K562 (cell line): ENCODE measurements at regions not wholly inside any gene's neighbourhood (a gene's known extent, or its start where the extent isn't known, plus 50 kb on each side); places are given as distances from the start of the nearest gene placed in this dataset.

ENCODE experiments used
- ATAC-seq: fragments of 200-7000 bp; cut with Tn5 transposase; 3 replicates; pipeline ENCODE4 v1.9.1; 2020; ENCODE audit warnings: moderate library complexity
- BruUV-seq: library from RNA; stranded (reverse); fragments of 400-500 nt; replicated peaks from 2 replicates; lab custom pipeline; 2021; lab: Mats Ljungman, UMichigan
- CTCF ChIA-PET: fragments of 300-600 bp; formaldehyde crosslinking; extraction: SDS; loops from one replicate; lab custom pipeline; 2021; ENCODE audit warnings: low intra/inter-chr PET ratio; lab: Yijun Ruan, JAX
- POLR2A ChIA-PET: fragments of 300-600, 350-650 bp; sonication (Branson Sonifier 250); formaldehyde crosslinking; extraction: SDS; loops from one replicate; lab custom pipeline; 2021; ENCODE audit warnings: antibody characterized with exemption, inconsistent platforms; lab: Yijun Ruan, JAX
- DNase-seq, 4 experiments: peaks; one replicate each; pipeline versions ENCODE4 v3.0.0 to v3.0.0-alpha.2; 2011 to 2018; ENCODE audit warnings: low spot score in 3 of 4, mixed read lengths in 3 of 4; ENCODE audit errors: extremely low read depth in 1 of 4
- FAIRE-seq: peaks from 2 replicates; lab custom pipeline; 2011; peaks lifted over from hg19 to GRCh38; lab: Jason Lieb, UNC
- H2AFZ ChIP-seq: 2 replicates; pipeline ENCODE4 v1.6.0; 2011; ENCODE audit warnings: low read depth, low read length, control low read depth, inconsistent platforms
- H3K27ac ChIP-seq: fragments of 200-600 bp; 3 replicates; pipeline ENCODE4 v1.8.0; 2011; ENCODE audit warnings: low read depth, mild to moderate bottlenecking, control low read depth, inconsistent platforms, low read length, moderate library complexity, mixed read lengths; ENCODE audit errors: extremely low read depth
- H3K27me3 ChIP-seq, 2 experiments: fragments of 300-600 bp in 1 of 2; 2 replicates in 1 of 2; 3 replicates in 1 of 2; pipeline versions ENCODE4 v1.6.0 to v1.8.0; 2011; ENCODE audit warnings: inconsistent platforms in 2 of 2, low read length in 2 of 2, mild to moderate bottlenecking in 1 of 2, mixed read lengths in 1 of 2, moderate library complexity in 1 of 2; ENCODE audit not compliant: control insufficient read depth in 2 of 2, insufficient read depth in 2 of 2
- H3K36me3 ChIP-seq: fragments of 300-600 bp; 3 replicates; pipeline ENCODE4 v1.8.0; 2011; ENCODE audit warnings: mild to moderate bottlenecking, low read length, inconsistent platforms; ENCODE audit not compliant: control insufficient read depth, insufficient read depth
- H3K4me1 ChIP-seq, 2 experiments: fragments of 200-600 bp in 1 of 2; replicated peaks in 1 of 2; 2 replicates in 1 of 2; 3 replicates in 1 of 2; pipeline versions ENCODE4 v1.5.1 to v1.8.0; 2011; ENCODE audit warnings: inconsistent platforms in 2 of 2, low read length in 2 of 2, mild to moderate bottlenecking in 1 of 2, mixed read lengths in 1 of 2, moderate library complexity in 1 of 2; ENCODE audit not compliant: control insufficient read depth in 2 of 2, insufficient read depth in 2 of 2
- H3K4me2 ChIP-seq: 2 replicates; pipeline ENCODE4 v1.6.1; 2011; ENCODE audit warnings: low read length, control low read depth, inconsistent platforms, mixed read lengths; ENCODE audit not compliant: insufficient read depth
- H3K4me3 ChIP-seq: fragments of 200-600 bp; sonication (generic), shearing (Covaris generic); 2 replicates; pipeline ENCODE4 v1.5.1; 2016; ENCODE audit warnings: control low read depth, inconsistent platforms
- H3K79me2 ChIP-seq: fragments of 200-600 bp; 3 replicates; pipeline ENCODE4 v1.8.0; 2011; ENCODE audit warnings: low read length, inconsistent platforms; ENCODE audit not compliant: control insufficient read depth, insufficient read depth
- H3K9ac ChIP-seq, 2 experiments: 2 replicates each; pipeline versions ENCODE4 v1.6.0 to v1.6.1; 2011; ENCODE audit warnings: low read depth in 2 of 2, low read length in 2 of 2, control low read depth in 1 of 2, inconsistent platforms in 1 of 2, mild to moderate bottlenecking in 1 of 2, mixed read lengths in 1 of 2; ENCODE audit not compliant: insufficient read depth in 1 of 2
- H3K9me1 ChIP-seq: one replicate; pipeline ENCODE4 v1.6.0; 2011; ENCODE audit warnings: inconsistent platforms, mild to moderate bottlenecking, low read length, moderate library complexity; ENCODE audit not compliant: control insufficient read depth, insufficient read depth
- H3K9me3 ChIP-seq: replicated peaks from 2 replicates; pipeline ENCODE4 v1.5.1; 2011; ENCODE audit warnings: low read depth, low read length, inconsistent platforms; ENCODE audit not compliant: control insufficient read depth, insufficient read depth
- H4K20me1 ChIP-seq: replicated peaks from 2 replicates; pipeline ENCODE4 v1.6.1; 2011; ENCODE audit warnings: low read length, inconsistent platforms, mixed read lengths; ENCODE audit not compliant: control insufficient read depth, insufficient read depth
- ASH1L ChIP-seq: fragments of 450-650 bp; IDR thresholded peaks from 2 replicates; pipeline ENCODE4 v1.6.1; 2018; ENCODE audit warnings: borderline replicate concordance, mild to moderate bottlenecking, low read depth; ENCODE audit not compliant: partially characterized antibody
- CBFA2T2 ChIP-seq: fragments of 450-650 bp; conservative IDR thresholded peaks from 2 replicates; pipeline ENCODE4 v1.6.1; 2017; ENCODE audit warnings: mild to moderate bottlenecking
- FOXP1 ChIP-seq: sonication (generic); formaldehyde crosslinking; IDR thresholded peaks from 2 replicates; pipeline ENCODE4 v1.8.0; 2022; ENCODE audit warnings: mild to moderate bottlenecking, missing genetic modification reagents
- KDM4B ChIP-seq, 2 experiments: fragments of 450-650 bp in 1 of 2; sonication (generic) in 1 of 2; IDR thresholded peaks; 2 replicates each; pipeline ENCODE4 v1.6.1; 2016 to 2017; ENCODE audit warnings: borderline replicate concordance in 2 of 2, antibody characterized with exemption in 1 of 2, low read depth in 1 of 2, mild to moderate bottlenecking in 1 of 2
- LARP7 ChIP-seq: fragments of 450-650 bp; IDR thresholded peaks from 2 replicates; pipeline ENCODE4 v1.6.1; 2016
- MAFK ChIP-seq: IDR thresholded peaks from 2 replicates; pipeline ENCODE4 v1.6.1; 2011; ENCODE audit warnings: low read length, improper control_type of control experiment
- MBD2 ChIP-seq: sonication (generic); IDR thresholded peaks from 2 replicates; pipeline ENCODE4 v1.6.1; 2016; ENCODE audit warnings: low read depth, borderline replicate concordance
- MITF ChIP-seq: IDR thresholded peaks from 2 replicates; pipeline ENCODE4 v1.6.1; 2014; ENCODE audit warnings: antibody characterized with exemption
- MNT ChIP-seq, 2 experiments: fragments of 450-650 bp; conservative IDR thresholded peaks; 2 replicates each; pipeline ENCODE4 v1.6.1; 2017; ENCODE audit warnings: mild to moderate bottlenecking in 2 of 2, moderate library complexity in 2 of 2
- NFIC ChIP-seq: fragments of 450-650 bp; IDR thresholded peaks from 2 replicates; pipeline ENCODE4 v1.6.1; 2017; ENCODE audit warnings: mild to moderate bottlenecking, inconsistent platforms
- NONO ChIP-seq, 2 experiments: fragments of 200-400 bp in 1 of 2; fragments of 450-650 bp in 1 of 2; formaldehyde crosslinking in 1 of 2; IDR thresholded peaks; 2 replicates each; pipeline ENCODE4 v1.6.1; 2017; ENCODE audit warnings: low read depth in 2 of 2, mild to moderate bottlenecking in 2 of 2, moderate library complexity in 2 of 2, low read length in 1 of 2
- PHF8 ChIP-seq: fragments of 200-600 bp; sonication (generic); IDR thresholded peaks from 2 replicates; pipeline ENCODE4 v1.6.1; 2012; ENCODE audit warnings: mixed run types, mild to moderate bottlenecking, inconsistent platforms, low read length, moderate library complexity, borderline replicate concordance
- PHTF2 ChIP-seq: fragments of 250-450 bp; sonication (Bioruptor Pico); IDR thresholded peaks from 2 replicates; pipeline ENCODE4 v1.5.0; 2021; ENCODE audit warnings: mild to moderate bottlenecking
- PPARD ChIP-seq: fragments of 250-450 bp; sonication (Bioruptor Pico); IDR thresholded peaks from 2 replicates; pipeline ENCODE4 v1.8.0; 2022; ENCODE audit warnings: inconsistent platforms, mild to moderate bottlenecking, moderate library complexity
- SPI1 ChIP-seq: IDR thresholded peaks from 2 replicates; pipeline ENCODE4 v1.6.1; 2011; ENCODE audit warnings: low read depth, low read length, control low read depth, borderline replicate concordance
- ZNF121 ChIP-seq: sonication (generic); formaldehyde crosslinking; conservative IDR thresholded peaks from 2 replicates; pipeline ENCODE4 v1.8.0; 2022; ENCODE audit warnings: missing genetic modification reagents
- ZNF232 ChIP-seq: sonication (generic); formaldehyde crosslinking; IDR thresholded peaks from 2 replicates; pipeline ENCODE4 v1.8.0; 2022; ENCODE audit warnings: mild to moderate bottlenecking, missing genetic modification reagents
- ZNF444 ChIP-seq: fragments of 250-450 bp; sonication (Bioruptor Pico); IDR thresholded peaks from 2 replicates; pipeline ENCODE4 v1.4.0; 2020; ENCODE audit warnings: mild to moderate bottlenecking, moderate library complexity
- WGBS: fragments of 100-300 bp; shearing (Covaris generic); methylation state at CpG from one replicate; pipeline ENCODE4 v1.1.6; 2016; ENCODE audit warnings: low coverage, mixed read lengths; ENCODE audit not compliant: insufficient coverage; ENCODE audit errors: missing lambda C conversion rate; 5-methylcytosine and 5-hydroxymethylcytosine counted together
- in situ Hi-C: fragments of 300-500 bp; cut with MboI; formaldehyde crosslinking; loops from 4 replicates; pipeline ENCODE4 v1.15.0; 2018; ENCODE audit warnings: inconsistent platforms, mixed read lengths
- intact Hi-C: fragments of 100-400 bp; cut with micrococcal nuclease; formaldehyde crosslinking; loops from 2 replicates; pipeline ENCODE4 v1.14.2; 2022
- TF ChIP-seq, protein P1 (sequence below): sonication (generic); formaldehyde crosslinking; IDR thresholded peaks from 2 replicates; pipeline ENCODE4 v1.9.0; 2022; ENCODE audit warnings: mild to moderate bottlenecking, missing genetic modification reagents

DNA sequence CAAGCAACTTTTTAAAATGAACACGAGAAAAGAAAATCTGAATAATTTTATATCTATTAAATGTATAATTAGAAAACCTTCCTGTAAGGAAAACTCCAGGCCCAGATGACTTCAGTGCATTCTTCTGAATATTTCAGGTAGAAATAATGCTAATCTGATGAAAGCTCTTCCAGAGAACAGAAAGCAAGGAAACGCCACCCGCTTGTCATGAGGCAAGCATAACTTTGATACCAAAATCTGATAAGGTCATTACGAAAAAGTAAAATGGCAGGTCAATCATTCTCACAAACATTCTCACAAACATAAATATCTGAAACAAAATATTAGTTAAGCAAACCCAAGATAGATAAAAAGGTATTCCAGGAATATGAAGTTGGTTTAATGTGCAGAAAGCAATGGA, 60.6 kb upstream of the PCSK6 start:
- no peak for TF ChIP-seq NONO (IDR thresholded peaks at IDR 0.05; ENCODE audit: low read depth in 2 of 2, low read length in 1 of 2)
- no peak for TF ChIP-seq MAFK
- TF ChIP-seq MBD2 = no peak
- TF ChIP-seq LARP7 = no peak
- TF ChIP-seq CBFA2T2 = no peak
- TF ChIP-seq, protein P1, sequence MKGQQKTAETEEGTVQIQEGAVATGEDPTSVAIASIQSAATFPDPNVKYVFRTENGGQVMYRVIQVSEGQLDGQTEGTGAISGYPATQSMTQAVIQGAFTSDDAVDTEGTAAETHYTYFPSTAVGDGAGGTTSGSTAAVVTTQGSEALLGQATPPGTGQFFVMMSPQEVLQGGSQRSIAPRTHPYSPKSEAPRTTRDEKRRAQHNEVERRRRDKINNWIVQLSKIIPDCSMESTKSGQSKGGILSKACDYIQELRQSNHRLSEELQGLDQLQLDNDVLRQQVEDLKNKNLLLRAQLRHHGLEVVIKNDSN = no peak
- TF ChIP-seq ZNF121 (CRISPR knock-in tag) = no peak
- no peak for TF ChIP-seq KDM4B (IDR thresholded peaks at IDR 0.05; ENCODE audit: borderline replicate concordance in 2 of 2, low read depth in 1 of 2)
- TF ChIP-seq NFIC = no peak
- TF ChIP-seq ZNF444 = no peak
- TF ChIP-seq FOXP1 (CRISPR knock-in tag) = no peak
- no peak for TF ChIP-seq ASH1L
- no peak for TF ChIP-seq PHF8
- TF ChIP-seq SPI1 = no peak
- TF ChIP-seq ZNF232 = no peak
- TF ChIP-seq PPARD (CRISPR knock-in tag) = no peak
- no peak for TF ChIP-seq MITF
- no peak for TF ChIP-seq PHTF2 (CRISPR knock-in tag)
- no peak for TF ChIP-seq MNT (conservative IDR thresholded peaks at IDR 0.05)
- ChIA-PET CTCF (no interaction called here), POLR2A (interaction anchor here (0.7 to 0.8 kb wide), 2 partner anchors 31 to 283 kb away, joined by 3 read pairs; no protein-coding TSS in a partner anchor)
- no peaks in the 10 kb centered on the region for H3K79me2 ChIP-seq
- no peaks in the 10 kb centered on the region for H3K36me3 ChIP-seq
- BruUV-seq = no TSS peak
- H3K27ac ChIP-seq = no peak overlapping the region
- no peak for FAIRE-seq
- no peak overlapping the region for H3K9ac ChIP-seq
- WGBS = 2% methylated on average over 4 of the region's 4 CpGs
- H3K9me1 ChIP-seq = no peaks in the 10 kb centered on the region
- no peak overlapping the region for H3K4me2 ChIP-seq
- no peaks in the 10 kb centered on the region; the same call in 1 of the 2 replicates for H4K20me1 ChIP-seq
- H3K4me3 ChIP-seq = no peak overlapping the region
- peaks cover 2% of the 10 kb centered on the region; the same call in 1 of the 2 replicates for H3K9me3 ChIP-seq
- no peak for DNase-seq
- in situ Hi-C loops (no loop called here), intact Hi-C loops (no loop called here)
- no peaks in the 10 kb centered on the region for H3K4me1 ChIP-seq
- H3K27me3 ChIP-seq = peaks cover 54 to 66% of the 10 kb centered on the region in 2 experiments
- ATAC-seq = no peak
- H2AFZ ChIP-seq = no peak overlapping the region
